HG02981 (cell line): ENCODE measurements at regions not wholly inside any gene's neighbourhood (a gene's known extent, or its start where the extent isn't known, plus 50 kb on each side); places are given as distances from the start of the nearest gene placed in this dataset.
"Not testable (repeated sequence)": the region's sequence is repeated elsewhere in the genome, so short reads cannot be mapped to it uniquely, and the experiment has no call there.

Experiments
- ATAC-seq: cut with Tn5 transposase; IDR thresholded peaks from one replicate; pipeline ENCODE4 v1.9.1; 2021; ENCODE audit warnings: mild to moderate bottlenecking, moderate library complexity; ENCODE audit not compliant: unreplicated experiment

DNA sequence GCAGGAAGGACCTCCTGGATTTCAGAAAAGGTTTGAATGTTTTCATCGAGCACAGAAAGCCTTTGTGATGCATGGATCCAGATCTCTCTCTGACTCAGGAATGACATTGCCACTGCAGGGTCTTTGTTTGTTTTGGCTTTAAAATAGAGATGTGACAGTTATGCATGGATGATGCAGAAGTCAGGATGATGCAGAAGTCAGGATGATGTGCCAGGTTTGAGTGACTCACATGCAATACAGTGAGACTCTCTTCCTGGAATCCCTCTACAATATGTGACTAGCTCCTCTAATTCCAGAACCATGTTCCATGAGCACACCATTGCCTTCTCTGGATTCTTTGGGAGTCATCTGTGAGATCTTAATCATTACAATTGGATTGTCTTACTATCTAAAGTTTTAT is 177.9 kb upstream of the RAB6C start:
- ATAC-seq, result no peak

DNA sequence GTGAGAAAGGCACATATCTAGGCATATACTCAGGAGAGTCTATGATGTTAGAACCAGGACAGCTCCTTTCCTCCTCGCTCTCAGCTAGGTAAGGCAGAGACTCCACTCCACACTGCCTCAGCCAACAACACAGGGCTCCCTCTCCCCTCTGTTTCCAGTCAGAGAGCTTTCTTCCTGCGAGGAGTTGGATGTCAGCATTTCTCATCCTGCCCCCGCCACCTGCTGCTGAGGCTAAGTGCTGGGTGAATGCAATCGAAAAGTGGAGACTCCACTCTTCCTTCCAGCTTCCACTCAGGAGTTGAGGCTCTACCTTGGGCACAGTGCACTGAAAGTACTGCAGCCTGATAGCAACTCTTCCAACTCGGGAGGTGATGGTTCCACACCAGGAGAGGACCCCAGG is 177.2 kb upstream of the RAB6C start:
- no peak for ATAC-seq

DNA sequence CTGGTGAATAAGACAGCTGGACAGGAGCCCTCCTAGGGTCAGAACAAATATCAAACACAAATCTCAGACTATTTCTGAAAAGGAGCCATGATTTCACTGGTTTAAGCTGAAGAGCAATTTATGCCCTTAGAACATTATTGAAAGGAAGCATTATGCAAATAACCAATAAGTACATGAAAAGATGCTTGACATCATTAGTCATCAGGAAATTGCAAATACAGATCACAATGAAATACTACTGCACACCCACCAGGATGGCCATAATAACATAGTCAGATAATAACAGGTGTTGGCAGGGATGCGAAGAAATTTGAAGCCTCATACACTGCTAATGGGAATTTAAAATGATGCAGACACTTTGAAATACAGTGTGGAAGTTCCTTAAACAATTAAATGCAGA is 176.4 kb upstream of the RAB6C start:
- ATAC-seq, result no peak

DNA sequence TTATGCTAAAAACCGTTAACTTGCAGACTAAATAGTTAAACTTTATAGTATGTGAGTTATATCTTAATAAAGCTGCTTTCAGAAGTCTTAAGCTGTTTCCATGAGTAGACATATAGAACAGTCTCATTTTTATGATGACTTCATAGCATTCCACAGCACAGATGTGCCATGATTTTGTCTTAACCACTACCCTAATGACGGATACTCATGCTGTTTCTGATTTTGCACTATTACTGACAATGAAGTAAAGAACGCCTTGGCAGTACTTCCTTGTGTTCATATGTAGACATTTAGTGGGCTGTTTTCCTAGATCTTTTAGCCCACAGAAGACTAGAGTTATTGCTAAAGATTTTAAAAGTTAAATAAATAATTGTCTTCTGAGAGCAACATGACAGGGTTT is 175.6 kb upstream of the RAB6C start:
- no peak for ATAC-seq

DNA sequence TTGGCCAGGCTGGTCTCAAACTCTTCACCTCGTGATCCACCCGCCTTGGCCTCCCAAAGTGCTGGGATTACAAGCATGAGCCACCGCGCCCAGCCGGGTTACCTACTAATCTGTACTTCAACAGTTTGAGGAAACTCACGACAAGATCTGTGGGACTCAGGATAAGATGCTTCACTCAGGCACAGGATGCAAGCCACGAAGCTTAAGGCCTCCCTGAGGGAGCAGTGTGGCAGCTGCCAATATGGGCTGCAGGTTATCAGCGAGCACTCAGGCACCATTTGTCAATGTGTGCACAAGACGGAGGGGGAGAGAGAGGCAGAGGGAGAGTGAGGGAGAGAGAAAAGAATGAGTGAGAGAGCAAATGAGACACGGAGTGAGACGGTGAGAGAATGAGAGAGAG is 173.6 kb upstream of the RAB6C start:
- ATAC-seq, result no peak

DNA sequence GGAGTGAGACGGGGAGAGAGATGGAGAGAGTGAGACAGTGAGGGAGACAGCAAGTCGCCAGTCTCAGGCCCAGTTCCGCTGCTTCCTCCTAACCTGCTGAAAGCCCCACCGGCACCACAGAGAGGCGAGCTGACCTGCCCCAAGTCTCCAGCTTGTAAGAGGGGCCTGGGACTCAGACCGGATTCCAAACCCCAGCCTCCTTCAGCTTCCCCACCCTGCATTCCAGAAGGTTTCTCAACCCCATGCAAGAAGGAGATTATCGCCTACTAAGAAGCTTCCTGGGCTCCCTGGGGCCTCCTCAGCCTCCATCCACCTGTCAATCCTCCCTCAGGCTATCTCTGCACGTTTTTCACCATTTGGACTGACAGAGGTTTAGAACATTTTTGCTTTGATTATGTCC is 173.1 kb upstream of the RAB6C start:
- ATAC-seq, result no peak

DNA sequence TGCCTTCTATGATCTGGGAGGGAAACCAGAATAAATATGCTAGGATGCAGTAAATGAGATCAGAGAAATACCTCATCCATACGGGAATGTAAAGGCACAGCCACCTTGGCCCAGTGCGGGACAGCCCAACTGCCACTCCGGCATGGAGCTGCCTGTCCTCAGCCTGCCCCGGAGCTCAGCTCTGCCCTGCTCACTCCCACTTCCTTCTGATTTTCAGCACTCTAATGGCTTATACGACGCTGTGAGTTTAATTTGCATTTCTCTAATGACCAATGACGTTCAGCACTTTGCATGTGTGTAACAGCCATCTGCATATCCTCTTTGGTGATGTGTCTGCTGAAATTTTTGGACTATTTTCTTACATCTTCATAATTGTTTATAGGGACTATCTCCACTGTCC is 172.5 kb upstream of the RAB6C start:
- no peak for ATAC-seq

DNA sequence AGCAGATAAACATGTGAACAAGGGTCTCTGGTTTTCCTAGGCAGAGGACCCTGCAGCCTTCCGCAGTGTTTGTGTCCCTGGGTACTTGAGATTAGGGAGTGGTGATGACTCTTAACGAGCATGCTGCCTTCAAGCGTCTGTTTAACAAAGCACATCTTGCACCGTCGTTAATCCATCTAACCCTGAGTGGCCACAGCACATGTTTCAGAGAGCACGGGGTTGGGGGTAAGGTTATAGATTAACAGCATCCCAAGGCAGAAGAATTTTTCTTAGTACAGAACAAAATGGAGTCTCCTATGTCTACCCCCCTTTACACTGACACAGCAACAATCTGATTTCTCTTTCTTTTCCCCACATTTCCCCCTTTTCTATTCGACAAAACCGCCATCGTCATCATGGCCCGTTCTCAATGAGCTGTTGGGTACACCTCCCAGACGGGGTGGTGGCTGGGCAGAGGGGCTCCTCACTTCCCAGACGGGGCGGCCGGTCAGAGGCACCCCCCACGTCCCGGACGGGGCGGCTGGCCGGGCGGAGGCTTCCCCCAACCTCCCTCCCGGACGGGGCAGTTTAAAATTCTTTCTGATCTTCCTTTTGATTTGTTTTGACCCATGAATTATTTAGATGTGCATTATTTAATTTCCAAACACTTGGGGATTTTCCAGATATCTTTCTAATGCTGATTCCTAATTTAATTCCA is 171.7 kb upstream of the RAB6C start:
- ATAC-seq, result not testable (repeated sequence)

DNA sequence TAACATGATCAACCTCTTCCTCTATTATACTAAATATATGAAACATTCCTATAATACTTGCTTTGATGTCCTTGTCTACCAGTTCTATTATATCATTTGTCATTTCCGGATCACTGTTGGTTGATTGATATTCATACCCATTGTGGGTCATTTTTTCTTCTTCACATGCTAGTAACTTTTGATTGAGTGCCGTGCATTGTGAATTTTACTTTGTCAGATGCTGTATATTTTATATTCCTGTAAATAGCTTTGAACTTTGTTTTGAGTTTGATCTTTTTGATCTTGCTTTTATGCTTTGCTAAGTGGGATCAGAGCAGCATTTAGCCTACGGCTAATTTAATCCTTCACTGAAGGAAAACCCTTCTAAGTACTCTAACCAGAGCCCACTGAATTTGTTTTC is 168.9 kb upstream of the RAB6C start:
- no peak for ATAC-seq

DNA sequence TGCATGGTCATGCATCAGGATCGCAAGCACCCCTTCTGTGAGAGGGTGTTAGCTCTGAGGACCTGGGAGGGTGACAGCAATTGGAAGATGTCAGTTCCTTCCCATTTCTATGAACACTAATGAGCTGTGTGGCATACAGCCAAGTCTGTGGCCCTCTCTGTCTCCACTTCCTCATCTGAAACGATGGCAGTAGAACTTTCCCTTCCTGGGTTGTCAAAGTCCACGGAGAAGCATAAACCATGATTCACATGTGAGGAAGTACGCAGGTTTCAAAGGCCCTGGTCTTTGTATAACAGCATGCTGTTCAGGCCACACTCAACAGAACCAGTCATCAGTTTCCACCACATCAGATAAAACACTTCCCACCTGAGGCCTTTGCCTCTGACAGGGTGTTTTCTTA is 167.4 kb upstream of the RAB6C start:
- ATAC-seq, result peak; percentile 70

DNA sequence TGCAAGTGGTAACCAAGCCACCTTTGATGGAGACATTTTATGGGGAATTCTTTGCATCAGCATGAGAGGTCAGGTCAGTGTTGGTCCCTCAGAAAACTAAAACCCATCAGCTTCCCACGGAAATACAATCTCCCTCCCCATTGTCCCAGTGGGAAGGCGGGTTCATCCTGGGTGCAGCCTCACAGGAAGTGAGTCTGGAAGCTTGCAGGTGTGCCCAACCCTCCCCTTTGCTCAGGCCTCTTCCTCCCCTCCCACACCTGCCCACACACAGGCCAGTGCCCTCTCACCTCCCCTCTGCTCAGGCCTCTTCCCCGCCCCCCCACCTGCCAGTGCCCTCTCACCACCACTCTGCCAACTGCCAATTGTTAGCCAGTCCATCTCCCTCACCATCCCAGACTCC is 166.8 kb upstream of the RAB6C start:
- no peak for ATAC-seq

DNA sequence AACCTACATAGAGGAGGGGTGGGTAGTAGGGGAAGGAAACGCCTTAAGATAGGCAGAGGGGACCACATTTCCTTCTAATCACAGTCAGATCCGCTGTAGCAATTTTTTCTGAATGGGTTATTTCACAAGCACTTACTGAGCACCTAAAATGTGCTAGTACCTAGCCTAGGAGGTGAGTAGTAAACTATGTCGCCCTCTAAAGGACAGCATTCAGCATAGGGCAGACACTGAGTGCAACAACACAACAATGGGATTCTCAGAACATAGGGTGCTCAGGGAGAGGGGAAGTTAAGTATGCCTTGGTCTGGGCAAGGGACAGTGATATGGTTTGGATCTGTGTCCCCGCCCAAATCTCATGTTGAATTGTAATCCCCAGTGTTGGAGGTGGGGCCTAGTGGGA is 166.1 kb upstream of the RAB6C start:
- ATAC-seq, result no peak

DNA sequence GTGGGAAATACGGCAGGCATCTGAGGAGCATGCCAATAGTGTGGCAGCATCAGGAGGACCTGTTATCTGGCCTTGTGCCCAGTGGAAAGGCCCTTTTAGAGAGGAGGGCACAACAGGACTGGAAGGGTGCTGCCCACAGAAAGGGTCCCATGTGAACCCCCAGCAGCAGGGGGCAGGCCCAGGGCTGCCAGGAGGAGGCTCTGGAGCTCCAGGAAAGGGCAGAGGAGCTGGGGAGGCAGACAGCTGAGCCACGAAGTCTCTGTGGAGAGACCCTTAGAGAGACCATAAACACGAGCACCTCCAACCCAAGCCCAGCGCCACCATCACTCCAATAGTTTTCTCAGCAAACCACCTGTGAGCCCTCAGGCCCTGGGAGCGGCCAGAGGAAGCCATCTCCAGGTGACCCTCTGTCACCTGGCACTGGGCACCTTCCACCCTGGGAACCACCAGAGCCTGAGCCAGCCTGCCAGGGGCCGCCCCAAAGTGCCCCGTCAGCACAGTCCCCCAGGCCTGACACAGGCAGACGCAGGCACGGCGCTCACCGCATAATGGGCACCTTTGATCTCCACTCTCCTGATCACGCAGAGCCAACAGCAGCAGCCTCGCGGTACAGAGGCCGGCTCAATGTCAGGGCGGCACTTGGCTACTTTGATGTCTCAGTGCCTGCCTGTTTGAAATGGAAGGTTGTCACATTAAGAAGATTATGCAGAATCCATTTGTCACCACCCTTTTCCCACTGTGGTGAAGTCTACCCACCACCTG is 162.5 kb upstream of the RAB6C start:
- ATAC-seq, result no peak

DNA sequence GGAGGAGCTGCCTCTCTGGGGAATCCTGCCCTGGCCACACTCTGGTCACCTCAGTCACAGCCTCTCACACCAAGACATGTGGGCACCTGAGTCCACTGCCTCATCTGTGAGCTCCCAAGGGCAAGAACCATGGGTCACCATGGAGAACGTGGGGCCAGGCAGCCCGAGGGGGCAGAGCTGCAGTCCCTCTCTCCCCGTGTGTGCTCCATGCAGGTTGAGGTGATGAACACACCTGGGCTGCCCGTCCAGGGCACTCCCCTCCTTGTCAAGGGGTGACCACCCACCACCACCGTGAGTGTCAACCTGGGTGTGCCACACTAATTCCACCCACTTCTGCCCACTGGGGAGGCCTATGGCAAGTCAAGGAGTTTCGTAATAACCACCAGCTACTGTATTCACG is 159.6 kb upstream of the RAB6C start:
- no peak for ATAC-seq

DNA sequence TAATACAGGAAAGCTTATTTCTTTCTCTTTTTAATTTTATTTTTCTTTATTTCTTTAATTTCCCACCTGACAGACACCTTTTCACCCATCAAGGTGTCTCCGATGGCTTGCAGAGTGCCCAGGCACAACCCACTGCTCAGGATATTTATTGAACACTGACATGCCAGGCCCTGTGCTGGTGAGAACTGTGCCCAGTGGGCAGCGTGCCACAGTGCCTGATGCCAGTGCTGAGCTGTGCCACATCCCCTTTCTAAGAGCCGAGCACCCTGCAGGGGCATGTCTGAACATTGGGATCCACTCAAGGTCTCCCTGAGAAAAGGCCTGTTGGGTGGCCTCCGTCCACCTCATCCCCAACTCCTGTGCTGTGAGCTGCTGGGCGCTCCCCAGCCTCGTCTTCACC is 158.6 kb upstream of the RAB6C start:
- ATAC-seq, result no peak

DNA sequence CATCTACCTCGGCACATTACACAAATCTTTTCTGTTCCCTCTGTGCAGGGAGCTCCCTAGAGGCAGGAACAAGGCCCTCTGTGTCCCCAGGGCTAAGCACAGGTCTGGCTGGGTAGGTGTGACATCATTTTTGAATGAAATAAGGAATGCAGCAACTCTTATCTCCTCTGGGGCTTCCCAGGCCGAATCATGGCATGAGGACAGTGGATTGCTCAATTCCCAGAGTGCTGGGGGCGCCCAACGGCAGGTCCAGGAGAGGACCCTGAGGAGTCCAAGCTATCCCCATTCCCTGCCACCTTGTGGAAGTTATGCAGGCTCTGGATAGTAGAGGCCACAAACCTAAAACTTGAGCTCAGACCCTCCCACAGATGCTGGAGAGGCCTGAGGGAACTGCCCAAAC is 158.0 kb upstream of the RAB6C start:
- no peak for ATAC-seq

DNA sequence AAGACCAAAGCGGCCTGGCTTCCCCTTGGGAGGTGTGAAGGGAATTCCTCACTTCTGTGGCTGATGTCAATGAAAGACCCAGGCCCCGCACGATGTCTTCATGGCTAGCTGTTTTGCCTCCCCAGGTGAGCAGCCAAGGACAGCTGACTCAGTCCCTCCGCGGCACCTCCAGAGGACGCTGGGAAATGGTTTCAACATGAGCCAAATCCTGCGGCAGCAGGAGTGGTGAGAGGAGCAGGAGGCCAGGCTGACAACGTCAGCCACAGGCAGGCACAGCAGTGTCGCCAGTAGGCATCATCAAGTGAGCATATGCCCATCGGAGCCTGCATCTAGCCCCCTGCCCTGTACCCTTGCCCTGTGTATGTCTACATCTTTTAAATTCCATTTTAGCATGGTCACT is 156.4 kb upstream of the RAB6C start:
- ATAC-seq, result no peak

DNA sequence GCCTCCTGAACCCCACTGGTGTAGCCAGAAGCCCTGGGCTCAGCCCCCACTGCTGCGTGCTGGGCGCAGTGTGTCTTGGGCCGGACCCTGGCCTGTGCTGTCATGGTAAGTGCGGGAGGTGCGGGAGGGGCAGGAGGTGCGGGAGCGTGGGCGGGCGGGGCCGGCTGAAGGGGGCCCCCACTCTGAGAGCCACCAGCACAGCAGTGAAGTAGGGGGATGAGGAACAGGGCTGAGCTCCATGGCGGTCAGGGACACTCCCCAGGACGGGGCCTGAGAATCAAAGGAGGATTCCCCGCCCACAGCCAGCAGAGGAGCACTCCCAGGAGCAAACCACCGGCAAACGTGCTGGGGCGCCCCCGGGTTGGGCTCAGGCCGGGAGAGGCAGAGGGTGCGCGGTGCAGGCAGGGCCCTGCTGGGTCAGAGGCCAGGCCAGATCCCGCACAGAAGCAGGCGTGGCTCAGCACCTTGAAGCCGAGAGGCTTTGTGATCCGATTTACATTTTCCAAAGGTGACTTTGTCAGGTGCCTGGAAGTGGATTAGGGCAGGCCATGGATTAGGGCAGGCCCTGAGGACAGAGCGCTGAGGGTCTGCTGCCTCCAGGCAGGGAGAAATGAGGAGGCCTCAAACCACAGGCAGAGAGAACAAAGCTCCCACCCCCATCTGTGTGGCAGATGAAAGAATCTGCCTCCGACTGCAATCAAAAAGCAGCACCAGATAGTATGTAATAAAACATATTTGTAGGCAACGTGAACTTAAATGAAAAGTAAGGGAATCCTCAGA is 152.0 kb upstream of the RAB6C start:
- no peak for ATAC-seq

DNA sequence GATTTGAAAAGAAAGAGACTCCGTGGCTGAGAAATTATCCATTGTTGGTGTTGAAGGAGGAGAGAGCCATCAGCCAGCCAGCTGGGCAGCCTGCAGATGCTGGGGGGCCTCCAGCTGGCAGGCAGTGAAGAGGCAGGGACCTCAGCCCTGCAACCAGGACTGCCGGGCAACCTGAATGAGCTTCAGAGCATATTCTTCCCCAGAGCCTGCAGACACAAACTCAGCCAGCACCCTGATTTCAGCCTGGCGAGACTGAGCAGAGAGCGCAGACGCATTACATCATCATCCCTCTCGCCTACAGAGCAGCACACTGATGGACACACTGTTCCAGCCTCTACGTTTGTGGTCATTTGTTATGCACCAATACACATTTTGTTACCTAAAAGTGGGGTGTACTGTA is 150.7 kb upstream of the RAB6C start:
- no peak for ATAC-seq

DNA sequence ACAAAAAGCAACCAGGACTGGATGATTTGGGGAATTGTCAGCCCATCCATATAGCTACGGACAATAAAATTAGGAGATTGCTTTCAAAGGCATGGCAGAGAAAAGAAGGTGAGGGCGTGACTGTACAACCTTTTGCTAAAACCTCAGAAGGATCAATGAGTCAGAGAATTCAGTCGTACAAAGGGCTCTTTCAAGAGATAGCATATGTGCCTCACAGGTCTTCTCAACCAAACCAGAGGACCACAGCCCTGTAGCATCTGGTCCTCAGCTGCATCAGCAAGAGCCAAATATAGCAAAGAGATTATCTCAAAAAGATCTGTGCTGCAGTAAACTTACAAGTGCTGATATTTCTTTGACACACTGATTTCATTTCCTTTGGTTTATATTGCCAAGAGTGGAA is 149.9 kb upstream of the RAB6C start:
- no peak for ATAC-seq

DNA sequence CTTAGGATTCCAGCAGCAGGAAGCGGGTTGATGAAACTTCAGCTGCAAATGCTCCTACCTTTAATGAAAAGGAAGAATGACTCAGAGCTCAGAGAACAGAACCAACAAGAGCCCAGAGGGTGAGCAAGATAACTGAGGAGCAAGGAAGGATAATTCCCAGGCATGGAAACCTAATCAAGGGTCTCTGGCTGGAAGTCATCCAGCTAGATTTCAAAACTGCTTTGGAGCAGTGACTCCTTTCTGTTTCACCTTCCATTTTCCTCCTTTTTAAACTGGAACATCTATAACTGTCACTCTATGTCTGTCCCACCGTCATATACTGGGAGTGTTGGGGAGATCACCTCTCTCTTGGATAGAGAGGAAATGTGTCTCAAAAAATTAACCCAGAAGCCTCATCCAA is 148.4 kb upstream of the RAB6C start:
- no peak for ATAC-seq

DNA sequence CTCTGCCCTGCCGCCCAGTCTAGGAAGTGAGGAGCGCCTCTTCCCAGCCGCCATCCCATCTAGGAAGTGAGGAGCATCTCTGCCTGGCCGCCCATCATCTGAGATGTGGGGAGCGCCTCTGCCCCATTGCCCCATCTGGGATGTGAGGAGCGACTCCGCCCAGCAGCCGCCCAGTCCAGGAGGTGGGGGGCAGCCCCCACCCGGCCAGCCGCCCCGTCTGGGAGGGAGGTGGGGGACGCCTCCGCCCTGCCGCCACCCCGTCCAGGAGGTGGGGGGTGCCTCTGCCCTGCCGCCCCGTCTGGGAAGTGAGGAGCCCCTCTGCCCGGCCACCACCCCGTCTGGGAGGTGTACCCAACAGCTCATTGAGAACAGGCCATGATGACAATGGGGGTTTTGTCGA is 146.0 kb upstream of the RAB6C start:
- not testable (repeated sequence) for ATAC-seq
